Suprapubic skin (tissue), 3 donors: ENCODE measurements at regions not wholly inside any gene's neighbourhood (a gene's known extent, or its start where the extent isn't known, plus 50 kb on each side); places are given as distances from the start of the nearest gene placed in this dataset.

Experiments
- CTCF ChIP-seq, 2 donors: fragments of 200-600 bp in 1 of 2; fragments of 450-650 bp in 1 of 2; sonication (generic) in 1 of 2; IDR thresholded peaks; one replicate each; pipeline ENCODE4 v1.5.1; 2016 to 2019; ENCODE audit warnings: antibody characterized with exemption in 2 of 2, mild to moderate bottlenecking in 1 of 2, moderate library complexity in 1 of 2
- POLR2A ChIP-seq, 2 donors: fragments of 450-650 bp; IDR thresholded peaks; one replicate each; pipeline ENCODE4 v1.6.1; 2017; ENCODE audit warnings: antibody characterized with exemption in 2 of 2, mild to moderate bottlenecking in 2 of 2, moderate library complexity in 2 of 2

- TF ChIP-seq POLR2A (IDR thresholded peaks at IDR 0.05) = no peak
- TF ChIP-seq CTCF (IDR thresholded peaks at IDR 0.05) = no peak
Measured at GRCh38 chr13:44866411-44866911, 122.8 kb downstream of the NUFIP1 start.
